ENCODE measurements at regions not wholly inside any gene's neighbourhood (a gene's known extent, or its start where the extent isn't known, plus 50 kb on each side); places are given as distances from the start of the nearest gene placed in this dataset.
"Not testable (repeated sequence)": the region's sequence is repeated elsewhere in the genome, so short reads cannot be mapped to it uniquely, and the experiment has no call there.

- DNase-seq = peak in 1 of 2 experiments; percentile 13
Measured at GRCh38 chr14:55807053-55807880, 227.3 kb downstream of the KTN1 start.

GRCh38 chr14:55807881-55808379 is 227.9 kb downstream of the KTN1 start:
- DNase-seq = no peak

- no peak for DNase-seq
Measured at GRCh38 chr14:55813630-55814029, 233.6 kb downstream of the KTN1 start.

- DNase-seq = no peak
Measured at GRCh38 chr14:55814064-55814463, 234.1 kb downstream of the KTN1 start.

- DNase-seq = no peak
Measured at GRCh38 chr14:55814873-55815272, 234.9 kb downstream of the KTN1 start.

- no peak for DNase-seq
Measured at GRCh38 chr14:55816225-55816624, 236.2 kb downstream of the KTN1 start.

- no peak for DNase-seq
Measured at GRCh38 chr14:55819610-55820304, 239.8 kb downstream of the KTN1 start.

- no peak for DNase-seq
Measured at GRCh38 chr14:55822906-55823305, 242.9 kb downstream of the KTN1 start.

- DNase-seq = no peak
Measured at GRCh38 chr14:55832122-55832911, 252.3 kb downstream of the KTN1 start.

- no peak for DNase-seq
Measured at GRCh38 chr14:55832974-55833373, 253.0 kb downstream of the KTN1 start.

- no peak for DNase-seq
Measured at GRCh38 chr14:55834390-55834789, 254.4 kb downstream of the KTN1 start.

- DNase-seq = no peak
Measured at GRCh38 chr14:55835985-55836384, 256.0 kb downstream of the KTN1 start.

- DNase-seq = no peak
Measured at GRCh38 chr14:55837467-55837866, 257.5 kb downstream of the KTN1 start.

- no peak for DNase-seq
Measured at GRCh38 chr14:55838529-55839052, 258.6 kb downstream of the KTN1 start.

- DNase-seq = not testable (repeated sequence)
Measured at GRCh38 chr14:55839301-55839947, 259.4 kb downstream of the KTN1 start.

- no peak for DNase-seq
Measured at GRCh38 chr14:55840821-55841220, 260.8 kb downstream of the KTN1 start.

GRCh38 chr14:55841625-55842024 is 261.6 kb downstream of the KTN1 start:
- no peak for DNase-seq

GRCh38 chr14:55843718-55844403 is 263.9 kb downstream of the KTN1 start:
- DNase-seq = no peak

- DNase-seq = no peak
Measured at GRCh38 chr14:55845963-55846825, 266.2 kb downstream of the KTN1 start.

- DNase-seq = no peak
Measured at GRCh38 chr14:55846826-55847446, 266.9 kb downstream of the KTN1 start.

All from NCI-H1930 (cell line).